ENCODE measurements at regions not wholly inside any gene's neighbourhood (a gene's known extent, or its start where the extent isn't known, plus 50 kb on each side); places are given as distances from the start of the nearest gene placed in this dataset.
A peak's percentile ranks its signal among the peaks of the same experiment; 100 is the strongest.
"Not testable (repeated sequence)": the region's sequence is repeated elsewhere in the genome, so short reads cannot be mapped to it uniquely, and the experiment has no call there.

DNA sequence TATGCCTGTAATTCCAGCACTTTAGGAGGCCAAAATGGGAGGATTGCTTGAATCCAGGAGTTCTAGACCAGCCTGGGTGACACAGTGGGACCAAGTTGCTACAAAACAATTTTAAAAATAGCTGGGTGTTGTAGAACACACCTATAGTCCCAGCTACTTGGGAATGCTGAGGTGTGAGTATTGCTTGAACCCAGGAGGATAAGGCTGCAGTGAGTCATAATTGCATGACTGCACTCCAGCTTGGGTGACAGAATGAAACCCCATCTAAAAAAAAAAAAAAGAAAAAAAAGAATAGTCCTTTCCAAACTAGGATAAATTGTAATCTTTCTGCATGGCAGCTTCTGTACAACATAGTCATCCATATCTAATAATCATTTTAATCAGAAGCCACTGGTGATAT is 270.1 kb upstream of the INTU start:
- no peaks in the 10 kb centered on the region for H3K9me3 ChIP-seq
- ATAC-seq (no peak), DNase-seq (no peak)
- TF ChIP-seq, protein P1, sequence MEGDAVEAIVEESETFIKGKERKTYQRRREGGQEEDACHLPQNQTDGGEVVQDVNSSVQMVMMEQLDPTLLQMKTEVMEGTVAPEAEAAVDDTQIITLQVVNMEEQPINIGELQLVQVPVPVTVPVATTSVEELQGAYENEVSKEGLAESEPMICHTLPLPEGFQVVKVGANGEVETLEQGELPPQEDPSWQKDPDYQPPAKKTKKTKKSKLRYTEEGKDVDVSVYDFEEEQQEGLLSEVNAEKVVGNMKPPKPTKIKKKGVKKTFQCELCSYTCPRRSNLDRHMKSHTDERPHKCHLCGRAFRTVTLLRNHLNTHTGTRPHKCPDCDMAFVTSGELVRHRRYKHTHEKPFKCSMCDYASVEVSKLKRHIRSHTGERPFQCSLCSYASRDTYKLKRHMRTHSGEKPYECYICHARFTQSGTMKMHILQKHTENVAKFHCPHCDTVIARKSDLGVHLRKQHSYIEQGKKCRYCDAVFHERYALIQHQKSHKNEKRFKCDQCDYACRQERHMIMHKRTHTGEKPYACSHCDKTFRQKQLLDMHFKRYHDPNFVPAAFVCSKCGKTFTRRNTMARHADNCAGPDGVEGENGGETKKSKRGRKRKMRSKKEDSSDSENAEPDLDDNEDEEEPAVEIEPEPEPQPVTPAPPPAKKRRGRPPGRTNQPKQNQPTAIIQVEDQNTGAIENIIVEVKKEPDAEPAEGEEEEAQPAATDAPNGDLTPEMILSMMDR (IDR thresholded peaks at IDR 0.05), result no peak
- no peaks in the 10 kb centered on the region for H3K36me3 ChIP-seq (ENCODE audit: insufficient read depth in 1 of 2, low read depth in 1 of 2)
- intact Hi-C loops (cut with DNase I), result no loop called here
- H3K27ac ChIP-seq, result no peak overlapping the region
- H3K27me3 ChIP-seq (ENCODE audit: insufficient read depth in 3 of 3, low read length in 2 of 3), result no peaks in the 10 kb centered on the region
- H3K4me1 ChIP-seq, result no peaks in the 10 kb centered on the region
- H3K4me3 ChIP-seq, result no peak overlapping the region

DNA sequence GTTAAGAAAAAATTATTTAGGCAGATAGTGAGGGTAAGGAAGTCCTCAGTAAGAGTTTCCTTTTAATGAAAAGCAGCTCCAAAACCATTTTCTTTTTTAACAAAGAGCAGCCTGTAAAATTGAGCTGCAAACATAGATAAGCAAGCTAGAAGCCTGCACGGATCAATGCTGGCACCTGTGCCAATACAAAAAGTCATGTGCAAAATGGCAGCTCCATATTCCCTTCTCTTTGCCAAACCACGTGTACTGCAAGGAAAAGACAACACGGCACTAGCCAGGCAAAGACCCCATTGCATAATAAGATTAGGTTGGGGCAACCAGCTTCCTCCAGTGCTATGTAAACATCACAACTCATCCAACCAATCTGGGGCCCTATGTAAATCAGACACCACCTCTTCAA is 268.4 kb upstream of the INTU start:
- H3K9me3 ChIP-seq, result no peaks in the 10 kb centered on the region
- no peak for DNase-seq
- H3K27ac ChIP-seq, result no peak overlapping the region
- intact Hi-C loops (cut with DNase I), result no loop called here
- H3K4me1 ChIP-seq, result no peaks in the 10 kb centered on the region
- WGBS, 3 donors, result 66 to 80% (median 73%) methylated on average over 3 of the region's 3 CpGs
- H3K4me3 ChIP-seq, result no peak overlapping the region
- no peak for ATAC-seq
- H3K36me3 ChIP-seq (ENCODE audit: insufficient read depth in 1 of 2, low read depth in 1 of 2), result no peaks in the 10 kb centered on the region
- TF ChIP-seq, protein P1 (IDR thresholded peaks at IDR 0.05), result no peak
- no peaks in the 10 kb centered on the region for H3K27me3 ChIP-seq (ENCODE audit: insufficient read depth in 3 of 3, low read length in 2 of 3)

GRCh38 chr4:127364911-127365310 is 267.8 kb upstream of the INTU start:
- Histone ChIP-seq H3K9me3 (no peaks in the 10 kb centered on the region), H3K27ac (no peak overlapping the region), H3K4me3 (no peak overlapping the region), H3K27me3 (ENCODE audit: insufficient read depth in 3 of 3, low read length in 2 of 3) (no peaks in the 10 kb centered on the region), H3K36me3 (ENCODE audit: insufficient read depth in 1 of 2, low read depth in 1 of 2) (no peaks in the 10 kb centered on the region), H3K4me1 (no peaks in the 10 kb centered on the region)
- TF ChIP-seq, protein P1 (IDR thresholded peaks at IDR 0.05), result no peak
- intact Hi-C loops (cut with DNase I), result no loop called here
- DNase-seq (no peak), ATAC-seq (no peak)

- H3K9me3 ChIP-seq, result no peaks in the 10 kb centered on the region
- peak; percentile 14 to 44 for DNase-seq
- H3K27ac ChIP-seq, result no peak overlapping the region
- no peak overlapping the region for H3K4me3 ChIP-seq
- no peaks in the 10 kb centered on the region for H3K27me3 ChIP-seq (ENCODE audit: insufficient read depth in 3 of 3, low read length in 2 of 3)
- TF ChIP-seq, protein P1 (IDR thresholded peaks at IDR 0.05), result no peak
- WGBS, 3 donors, result 36 to 42% (median 36%) methylated on average over 6 of the region's 6 CpGs
- no peak for ATAC-seq
- no peaks in the 10 kb centered on the region for H3K36me3 ChIP-seq (ENCODE audit: insufficient read depth in 1 of 2, low read depth in 1 of 2)
- intact Hi-C loops (cut with DNase I), result no loop called here
- no peaks in the 10 kb centered on the region for H3K4me1 ChIP-seq
Observed at GRCh38 chr4:127370604-127371003, 262.2 kb upstream of the INTU start.

GRCh38 chr4:127379499-127379898 is 253.3 kb upstream of the INTU start:
- intact Hi-C loops (cut with DNase I), result no loop called here
- ATAC-seq, result no peak
- no peaks in the 10 kb centered on the region for H3K9me3 ChIP-seq
- TF ChIP-seq, protein P1 (IDR thresholded peaks at IDR 0.05), result no peak
- no peaks in the 10 kb centered on the region for H3K4me1 ChIP-seq
- no peak overlapping the region for H3K4me3 ChIP-seq
- 81 to 90% (median 88%) methylated on average over 7 of the region's 7 CpGs for WGBS, 3 donors
- H3K27ac ChIP-seq, result no peak overlapping the region
- no peaks in the 10 kb centered on the region for H3K36me3 ChIP-seq (ENCODE audit: insufficient read depth in 1 of 2, low read depth in 1 of 2)
- no peaks in the 10 kb centered on the region for H3K27me3 ChIP-seq (ENCODE audit: insufficient read depth in 3 of 3, low read length in 2 of 3)
- DNase-seq, result no peak

- H3K27me3 ChIP-seq (ENCODE audit: insufficient read depth in 3 of 3, low read length in 2 of 3); H3K4me1 ChIP-seq; H3K36me3 ChIP-seq (ENCODE audit: insufficient read depth in 1 of 2, low read depth in 1 of 2); intact Hi-C loops (cut with DNase I); ATAC-seq; H3K9me3 ChIP-seq; H3K27ac ChIP-seq; H3K4me3 ChIP-seq: not testable (repeated sequence)
- 89 to 92% (median 90%) methylated on average over 11 to 18 of the region's 18 CpGs for WGBS, 3 donors
- peak in 1 of 2 donors; percentile 5 for DNase-seq
Observed at GRCh38 chr4:127379948-127380347, 252.8 kb upstream of the INTU start.

All from psoas muscle (tissue), 7 donors.